Omental fat pad (tissue), 3 donors: ENCODE measurements at regions not wholly inside any gene's neighbourhood (a gene's known extent, or its start where the extent isn't known, plus 50 kb on each side); places are given as distances from the start of the nearest gene placed in this dataset.

Experiments
- ATAC-seq: fragments of 150-250 bp; one replicate; pipeline ENCODE4 v1.9.1; 2016; ENCODE audit warnings: mild to moderate bottlenecking, moderate library complexity; ENCODE audit not compliant: low FRiP score
- DNase-seq: peaks from one replicate; pipeline ENCODE4 v3.0.0-alpha.2; 2019; ENCODE audit warnings: low spot score
- TF ChIP-seq, protein P1 (sequence below), 3 donors: fragments of 450-650 bp; IDR thresholded peaks; one replicate each; pipeline ENCODE4 v1.5.1; 2016 to 2017; ENCODE audit warnings: antibody characterized with exemption in 3 of 3, mild to moderate bottlenecking in 3 of 3, moderate library complexity in 2 of 3

DNA sequence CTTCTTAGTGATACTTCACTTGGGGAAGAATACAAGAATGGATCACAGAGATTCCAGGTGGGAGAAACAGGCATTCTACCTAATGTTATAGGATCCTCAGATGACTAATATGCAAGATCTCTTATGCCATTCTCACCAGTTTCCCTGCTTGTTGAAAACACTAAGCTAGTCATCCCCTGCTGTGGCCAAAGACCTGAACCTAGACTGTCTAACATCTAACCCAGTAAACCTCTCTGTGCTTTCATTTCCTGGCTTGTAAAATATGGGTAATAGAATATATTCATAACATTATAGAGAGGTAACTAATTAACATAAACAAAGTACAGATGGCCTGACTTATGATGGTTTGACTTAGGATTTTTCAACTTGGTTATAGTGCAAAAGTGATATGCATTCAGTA is 776.3 kb downstream of the TUSC7 start:
- TF ChIP-seq, protein P1, sequence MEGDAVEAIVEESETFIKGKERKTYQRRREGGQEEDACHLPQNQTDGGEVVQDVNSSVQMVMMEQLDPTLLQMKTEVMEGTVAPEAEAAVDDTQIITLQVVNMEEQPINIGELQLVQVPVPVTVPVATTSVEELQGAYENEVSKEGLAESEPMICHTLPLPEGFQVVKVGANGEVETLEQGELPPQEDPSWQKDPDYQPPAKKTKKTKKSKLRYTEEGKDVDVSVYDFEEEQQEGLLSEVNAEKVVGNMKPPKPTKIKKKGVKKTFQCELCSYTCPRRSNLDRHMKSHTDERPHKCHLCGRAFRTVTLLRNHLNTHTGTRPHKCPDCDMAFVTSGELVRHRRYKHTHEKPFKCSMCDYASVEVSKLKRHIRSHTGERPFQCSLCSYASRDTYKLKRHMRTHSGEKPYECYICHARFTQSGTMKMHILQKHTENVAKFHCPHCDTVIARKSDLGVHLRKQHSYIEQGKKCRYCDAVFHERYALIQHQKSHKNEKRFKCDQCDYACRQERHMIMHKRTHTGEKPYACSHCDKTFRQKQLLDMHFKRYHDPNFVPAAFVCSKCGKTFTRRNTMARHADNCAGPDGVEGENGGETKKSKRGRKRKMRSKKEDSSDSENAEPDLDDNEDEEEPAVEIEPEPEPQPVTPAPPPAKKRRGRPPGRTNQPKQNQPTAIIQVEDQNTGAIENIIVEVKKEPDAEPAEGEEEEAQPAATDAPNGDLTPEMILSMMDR (IDR thresholded peaks at IDR 0.05): no peak
- no peak for DNase-seq
- no peak for ATAC-seq

DNA sequence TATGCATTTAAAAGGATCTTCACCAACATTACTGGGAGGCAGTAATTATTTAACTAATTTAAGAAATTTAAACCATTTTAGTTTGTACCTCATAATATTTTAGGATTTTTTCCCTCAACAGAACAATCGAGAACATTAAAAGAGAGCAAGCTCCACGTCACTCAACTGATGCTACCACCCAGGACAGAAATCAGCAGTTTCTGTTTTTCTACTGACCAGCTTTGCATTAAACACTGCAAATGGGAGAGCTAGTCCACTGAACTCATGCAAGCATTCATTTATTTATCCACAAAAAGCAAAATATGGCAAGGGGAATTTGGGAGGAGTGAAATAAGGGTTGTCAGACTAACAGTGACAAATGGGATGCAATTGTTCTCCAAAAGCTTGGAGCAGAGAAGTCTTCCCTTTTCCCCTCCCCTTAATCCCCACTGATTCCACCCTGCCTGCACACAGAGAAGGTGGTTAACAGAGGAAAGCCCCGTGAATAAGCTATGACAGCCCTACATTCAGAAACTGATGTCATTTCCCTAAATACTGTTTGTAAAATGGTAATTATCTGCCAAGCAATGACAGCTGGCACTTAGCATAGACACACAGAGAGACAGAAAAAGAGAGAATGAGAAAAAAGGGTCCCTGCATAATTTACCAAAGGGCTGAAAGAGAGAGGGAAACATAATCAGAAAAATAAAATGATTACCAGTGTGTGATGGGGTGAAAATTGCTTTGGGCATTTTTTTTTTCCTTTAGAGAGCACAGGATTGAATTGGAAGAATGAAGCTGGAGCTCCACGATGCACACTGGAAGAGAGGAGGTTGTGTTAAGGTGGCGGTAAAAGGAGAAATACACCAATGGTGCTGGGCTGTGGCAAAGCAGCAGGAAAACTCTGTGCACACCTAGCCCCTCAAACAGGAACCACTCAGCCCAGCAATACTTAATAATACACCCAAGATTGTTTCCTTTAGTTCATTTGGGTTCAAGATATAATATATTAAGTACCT is 777.4 kb downstream of the TUSC7 start:
- TF ChIP-seq, protein P1 (IDR thresholded peaks at IDR 0.05): no peak
- no peak for ATAC-seq
- no peak for DNase-seq

DNA sequence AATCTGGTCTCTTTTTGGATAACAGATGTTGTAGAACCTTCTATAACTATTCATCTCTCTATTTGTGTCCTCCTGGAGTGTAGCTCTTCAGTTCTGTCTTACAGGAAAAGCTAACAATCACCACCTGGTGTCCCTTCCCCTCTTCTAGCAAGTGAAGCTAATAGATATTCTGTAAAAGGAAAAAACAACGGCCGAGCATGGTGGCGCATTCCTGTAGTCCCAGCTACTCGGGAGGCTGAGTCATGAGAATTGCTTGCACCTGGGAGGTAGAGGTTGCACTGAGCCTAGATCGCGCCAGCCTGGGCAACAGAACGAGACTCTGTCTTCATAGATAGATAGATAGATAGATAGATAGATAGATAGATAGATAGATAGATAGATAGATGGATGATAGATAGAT is 779.4 kb downstream of the TUSC7 start:
- DNase-seq (no peak), ATAC-seq (no peak)
- TF ChIP-seq, protein P1 (IDR thresholded peaks at IDR 0.05): no peak

DNA sequence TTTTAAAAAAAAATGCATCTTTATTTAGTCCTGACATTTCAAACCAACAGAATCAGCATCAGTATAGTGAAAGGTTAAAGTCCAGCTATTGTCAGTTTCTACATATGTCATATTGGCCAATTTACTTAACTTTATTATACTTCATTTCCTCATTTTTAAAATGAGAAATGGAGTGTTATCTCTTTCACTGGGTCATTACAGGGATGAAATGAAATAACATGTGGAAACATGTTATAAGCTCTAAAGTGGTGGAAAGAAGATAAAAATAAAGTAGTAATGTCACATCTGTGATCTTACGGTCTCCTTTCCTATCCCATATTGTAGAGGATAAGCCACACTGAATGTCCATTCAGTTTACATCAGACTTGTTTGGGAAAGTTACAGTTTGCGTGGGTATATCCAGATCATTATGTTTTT is 780.1 kb downstream of the TUSC7 start:
- no peak for DNase-seq
- no peak for ATAC-seq
- TF ChIP-seq, protein P1 (IDR thresholded peaks at IDR 0.05): no peak

DNA sequence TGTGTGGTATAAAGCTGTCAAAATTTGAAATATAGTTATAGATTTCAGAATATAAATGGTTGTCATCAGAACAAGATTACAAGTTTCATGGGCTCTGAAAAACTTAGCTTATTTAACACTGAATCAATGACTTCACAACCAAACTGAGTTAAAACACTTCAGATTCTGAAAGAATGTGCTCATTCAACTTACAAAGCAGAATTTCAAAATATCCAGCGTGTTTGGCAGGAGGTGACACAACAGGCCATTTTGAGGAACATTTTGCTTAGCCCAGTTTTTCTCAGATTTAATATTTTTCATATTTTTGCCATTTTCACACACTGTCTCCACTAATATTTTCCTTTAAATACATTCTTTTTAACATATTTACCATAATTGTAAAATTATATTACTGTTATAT is 781.1 kb downstream of the TUSC7 start:
- TF ChIP-seq, protein P1 (IDR thresholded peaks at IDR 0.05): no peak

DNA sequence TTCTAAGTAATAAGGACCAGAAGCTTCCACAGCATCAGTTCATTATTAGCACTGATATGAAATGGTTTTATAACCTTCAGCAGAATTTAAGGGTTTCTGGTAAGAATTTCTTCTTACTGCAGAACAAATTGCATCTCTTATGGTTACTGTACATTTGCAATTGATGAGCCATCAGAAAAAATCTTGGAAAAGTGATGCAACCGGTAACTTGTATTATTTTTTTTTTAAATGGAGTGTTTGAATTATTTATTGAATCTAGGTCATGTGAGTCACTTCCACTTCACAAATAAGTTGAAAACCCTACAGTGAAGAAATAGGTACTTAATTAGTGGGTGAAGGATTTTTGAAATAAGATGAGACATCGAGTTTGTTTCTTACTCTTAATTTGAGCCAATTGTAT is 786.0 kb downstream of the TUSC7 start:
- ATAC-seq (no peak), DNase-seq (no peak)
- TF ChIP-seq, protein P1 (IDR thresholded peaks at IDR 0.05): no peak

More for the DNA sequence above, 781.1 kb downstream of the TUSC7 start:
- ATAC-seq (no peak), DNase-seq (no peak)
